OCI-LY7 (cell line): ENCODE measurements at regions not wholly inside any gene's neighbourhood (a gene's known extent, or its start where the extent isn't known, plus 50 kb on each side); places are given as distances from the start of the nearest gene placed in this dataset.

Source experiments
- BruUV-seq: library from RNA; stranded (reverse); fragments of 400-500 nt; replicated peaks from 2 replicates; lab custom pipeline; 2021; lab: Mats Ljungman, UMichigan
- CTCF ChIA-PET: fragments of 300-600 bp; sonication (Branson Sonifier 250); formaldehyde crosslinking; loops from one replicate; lab custom pipeline; 2022; ENCODE audit warnings: antibody characterized with exemption; ENCODE audit not compliant: unreplicated experiment; lab: Charles Lee
- POLR2A ChIA-PET: fragments of 300-600 bp; sonication (Branson Sonifier 250); formaldehyde crosslinking; loops from one replicate; lab custom pipeline; 2022; ENCODE audit warnings: antibody characterized with exemption; lab: Charles Lee
- DNase-seq: peaks from one replicate; pipeline ENCODE4 v3.0.0-alpha.2; 2015; ENCODE audit warnings: low spot score
- H2AFZ ChIP-seq: fragments of 200-600 bp; sonication (generic), shearing (Covaris generic); 2 replicates; pipeline ENCODE4 v1.6.1; 2014; ENCODE audit warnings: mild to moderate bottlenecking, antibody characterized with exemption, low read length, moderate library complexity
- H3K27ac ChIP-seq: fragments of 200-600 bp; sonication (generic); 2 replicates; pipeline ENCODE4 v1.5.1; 2014; ENCODE audit warnings: mixed run types, low read depth, mild to moderate bottlenecking, moderate library complexity, low read length, inconsistent platforms; ENCODE audit not compliant: poor library complexity, severe bottlenecking
- H3K36me3 ChIP-seq: fragments of 200-600 bp; sonication (generic); 2 replicates; pipeline ENCODE4 v1.6.1; 2014; ENCODE audit warnings: mild to moderate bottlenecking, antibody characterized with exemption, low read length, moderate library complexity, mixed read lengths; ENCODE audit not compliant: insufficient read depth
- H3K4me1 ChIP-seq: fragments of 200-600 bp; sonication (generic); 2 replicates; pipeline ENCODE4 v1.5.1; 2014; ENCODE audit warnings: mild to moderate bottlenecking, low read length; ENCODE audit not compliant: insufficient read depth, poor library complexity, severe bottlenecking
- H3K4me2 ChIP-seq: fragments of 200-600 bp; sonication (generic); 2 replicates; pipeline ENCODE4 v1.6.1; 2014; ENCODE audit warnings: mild to moderate bottlenecking, low read length
- H3K4me3 ChIP-seq: fragments of 200-600 bp; sonication (generic); 2 replicates; pipeline ENCODE4 v1.5.1; 2014; ENCODE audit warnings: mild to moderate bottlenecking, low read depth, low read length; ENCODE audit not compliant: poor library complexity, severe bottlenecking
- H3K79me2 ChIP-seq: fragments of 200-600 bp; sonication (generic); 2 replicates; pipeline ENCODE4 v1.6.1; 2016; ENCODE audit warnings: low read depth, mild to moderate bottlenecking, low read length, moderate library complexity, mixed read lengths; ENCODE audit not compliant: insufficient read depth
- H3K9me2 ChIP-seq: fragments of 200-600 bp; sonication (generic); 2 replicates; pipeline ENCODE4 v1.6.1; 2016; ENCODE audit warnings: mild to moderate bottlenecking, low read length, mixed read lengths; ENCODE audit not compliant: insufficient read depth
- H3K9me3 ChIP-seq: fragments of 200-600 bp; sonication (generic); 2 replicates; pipeline ENCODE4 v1.6.1; 2014; ENCODE audit warnings: mild to moderate bottlenecking, mixed run types, low read length, mixed read lengths
- H4K20me1 ChIP-seq: fragments of 200-600 bp; sonication (generic); 2 replicates; pipeline ENCODE4 v1.6.1; 2014; ENCODE audit warnings: mild to moderate bottlenecking, antibody characterized with exemption, low read length, moderate library complexity, mixed read lengths; ENCODE audit not compliant: insufficient read depth
- EZH2phosphoT487 ChIP-seq: fragments of 200-600 bp; sonication (generic); IDR thresholded peaks from 2 replicates; pipeline ENCODE4 v1.6.1; 2018; ENCODE audit warnings: low read depth, borderline replicate concordance, mild to moderate bottlenecking, mixed run types, antibody characterized with exemption, low read length, moderate library complexity, mixed read lengths
- intact Hi-C: fragments of 100-400 bp; cut with micrococcal nuclease; formaldehyde crosslinking; loops from one replicate; pipeline ENCODE4 v1.10.0; 2022; ENCODE audit not compliant: unreplicated experiment
- TF ChIP-seq, protein P1 (sequence below): fragments of 200-600 bp; sonication (generic); conservative IDR thresholded peaks from 2 replicates; pipeline ENCODE4 v1.5.1; 2014; ENCODE audit warnings: mild to moderate bottlenecking, antibody characterized with exemption, low read length, moderate library complexity, mixed read lengths

DNA sequence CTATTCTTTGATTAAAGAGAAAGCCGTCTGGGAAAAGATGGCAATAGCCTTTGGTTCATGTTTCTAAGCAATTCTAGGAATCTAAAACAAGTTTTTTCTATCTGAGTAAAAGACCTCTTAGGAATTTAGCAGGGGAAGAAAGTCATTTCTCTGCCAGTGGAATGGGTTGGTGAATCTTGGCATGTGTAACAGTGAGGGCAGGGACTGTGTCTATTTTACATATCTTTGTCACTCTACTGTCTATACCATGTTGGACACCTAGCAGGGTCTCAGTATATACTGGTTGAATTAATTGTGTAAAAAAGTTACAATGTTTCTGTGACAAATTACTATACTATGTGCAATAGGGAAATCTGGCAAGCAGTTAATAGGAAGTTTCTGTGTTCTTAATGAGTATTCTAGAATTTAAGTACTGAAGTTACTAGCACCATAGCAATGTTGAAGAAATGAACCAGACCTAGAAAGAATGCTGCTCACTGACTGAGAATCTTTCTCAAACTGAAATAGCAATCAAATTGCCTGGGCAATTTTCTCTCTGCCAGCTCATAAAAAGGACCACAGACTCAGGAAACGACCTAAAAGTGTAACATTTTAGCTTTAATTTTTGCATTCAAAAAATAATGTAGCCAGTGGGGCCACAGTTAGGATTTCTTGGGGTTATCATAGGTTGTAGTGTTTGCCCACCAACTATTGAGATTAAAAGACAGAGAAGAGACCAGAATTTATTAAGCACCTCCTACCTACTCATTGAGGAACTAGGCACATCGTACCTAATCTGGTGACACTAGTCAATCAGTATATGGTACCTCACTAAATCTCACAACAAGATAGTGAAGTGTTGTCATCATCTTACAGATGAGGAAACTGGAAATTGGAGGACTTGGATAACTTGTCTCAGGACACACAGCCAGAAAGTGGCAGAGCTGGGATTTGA is 56.2 kb upstream of the LEKR1 start:
- Histone ChIP-seq H3K9me2 (no peaks in the 10 kb centered on the region), H3K9me3 (no peaks in the 10 kb centered on the region), H3K4me2 (no peak overlapping the region), H3K36me3 (no peaks in the 10 kb centered on the region), H3K4me3 (no peak overlapping the region), H2AFZ (no peak overlapping the region), H3K4me1 (no peaks in the 10 kb centered on the region), H3K27ac (no peak overlapping the region), H3K79me2 (no peaks in the 10 kb centered on the region), H4K20me1 (no peaks in the 10 kb centered on the region)
- ChIA-PET CTCF (no interaction called here), POLR2A (no interaction called here)
- TF ChIP-seq EZH2phosphoT487 = no peak
- TF ChIP-seq, protein P1, sequence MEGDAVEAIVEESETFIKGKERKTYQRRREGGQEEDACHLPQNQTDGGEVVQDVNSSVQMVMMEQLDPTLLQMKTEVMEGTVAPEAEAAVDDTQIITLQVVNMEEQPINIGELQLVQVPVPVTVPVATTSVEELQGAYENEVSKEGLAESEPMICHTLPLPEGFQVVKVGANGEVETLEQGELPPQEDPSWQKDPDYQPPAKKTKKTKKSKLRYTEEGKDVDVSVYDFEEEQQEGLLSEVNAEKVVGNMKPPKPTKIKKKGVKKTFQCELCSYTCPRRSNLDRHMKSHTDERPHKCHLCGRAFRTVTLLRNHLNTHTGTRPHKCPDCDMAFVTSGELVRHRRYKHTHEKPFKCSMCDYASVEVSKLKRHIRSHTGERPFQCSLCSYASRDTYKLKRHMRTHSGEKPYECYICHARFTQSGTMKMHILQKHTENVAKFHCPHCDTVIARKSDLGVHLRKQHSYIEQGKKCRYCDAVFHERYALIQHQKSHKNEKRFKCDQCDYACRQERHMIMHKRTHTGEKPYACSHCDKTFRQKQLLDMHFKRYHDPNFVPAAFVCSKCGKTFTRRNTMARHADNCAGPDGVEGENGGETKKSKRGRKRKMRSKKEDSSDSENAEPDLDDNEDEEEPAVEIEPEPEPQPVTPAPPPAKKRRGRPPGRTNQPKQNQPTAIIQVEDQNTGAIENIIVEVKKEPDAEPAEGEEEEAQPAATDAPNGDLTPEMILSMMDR = no peak
- BruUV-seq = no TSS peak
- no peak for DNase-seq
- intact Hi-C loops = no loop called here

DNA sequence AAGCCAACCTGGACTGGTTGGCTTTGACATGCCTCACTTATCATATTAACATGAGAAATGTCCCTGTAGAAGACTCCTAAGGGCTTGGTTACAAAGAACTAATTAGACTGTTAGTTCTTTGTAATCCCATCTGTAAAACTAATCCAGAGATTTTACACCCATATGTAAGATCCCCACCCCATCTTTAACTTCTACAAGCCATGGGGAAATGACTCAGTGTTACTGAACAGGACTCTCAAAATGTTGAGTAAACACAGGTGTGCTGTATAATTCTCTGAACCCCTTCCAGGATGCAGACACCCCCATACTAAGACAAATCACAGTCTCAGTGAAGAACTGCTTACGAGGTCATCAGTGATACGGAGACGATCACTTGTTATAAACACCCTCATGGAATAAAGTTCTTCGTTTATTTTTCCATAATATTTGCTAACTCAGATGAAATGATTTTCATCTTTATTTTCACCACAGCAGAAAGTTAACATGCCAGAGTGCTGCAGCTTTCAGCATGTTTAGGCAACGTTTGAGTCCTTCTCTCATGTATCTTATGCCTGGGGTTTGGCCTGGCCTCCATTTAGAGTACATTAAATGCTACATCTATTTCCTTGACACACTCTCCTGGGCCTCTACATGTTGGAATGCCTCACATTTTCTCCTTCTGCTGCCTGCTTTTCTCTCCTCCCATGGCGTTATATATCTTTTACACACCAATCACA is 55.3 kb upstream of the LEKR1 start:
- Histone ChIP-seq H3K9me2 (no peaks in the 10 kb centered on the region), H3K36me3 (no peaks in the 10 kb centered on the region), H3K27ac (no peak overlapping the region), H3K4me2 (no peak overlapping the region), H3K9me3 (no peaks in the 10 kb centered on the region), H3K79me2 (no peaks in the 10 kb centered on the region), H2AFZ (no peak overlapping the region), H4K20me1 (no peaks in the 10 kb centered on the region), H3K4me1 (no peaks in the 10 kb centered on the region), H3K4me3 (no peak overlapping the region)
- DNase-seq = no peak
- POLR2A ChIA-PET = no interaction called here
- BruUV-seq = no TSS peak
- no peak for TF ChIP-seq EZH2phosphoT487
- TF ChIP-seq, protein P1 = no peak
- CTCF ChIA-PET = no interaction called here
- intact Hi-C loops = no loop called here
